ENCODE measurements at regions not wholly inside any gene's neighbourhood (a gene's known extent, or its start where the extent isn't known, plus 50 kb on each side); places are given as distances from the start of the nearest gene placed in this dataset.
"Not testable (repeated sequence)": the region's sequence is repeated elsewhere in the genome, so short reads cannot be mapped to it uniquely, and the experiment has no call there.

- FAIRE-seq, result no peak
Measured at GRCh38 chr4:81621490-81621889, 149.8 kb upstream of the RASGEF1B start.

GRCh38 chr4:81620442-81620841 lies 148.7 kb upstream of the RASGEF1B start:
- no peak for FAIRE-seq

DNA sequence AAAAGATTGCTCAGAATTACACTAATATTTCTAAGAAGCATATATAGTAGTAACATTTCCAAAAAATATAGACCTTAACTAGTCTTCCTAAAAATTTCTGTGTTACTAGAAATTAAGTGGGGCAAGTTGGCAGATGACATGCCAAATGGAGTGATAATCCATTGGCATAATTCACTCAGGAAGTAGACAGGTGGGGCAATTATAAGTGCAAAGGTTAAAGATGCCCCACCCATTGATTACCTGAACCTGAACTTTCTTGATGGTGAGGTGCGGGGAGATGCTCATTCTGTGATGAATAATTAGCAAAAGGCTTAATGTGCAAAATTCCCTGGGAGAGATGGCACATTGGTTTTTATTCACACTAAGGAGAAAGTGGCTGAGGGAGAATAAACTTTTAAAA lies 145.8 kb upstream of the RASGEF1B start:
- no peak for FAIRE-seq

DNA sequence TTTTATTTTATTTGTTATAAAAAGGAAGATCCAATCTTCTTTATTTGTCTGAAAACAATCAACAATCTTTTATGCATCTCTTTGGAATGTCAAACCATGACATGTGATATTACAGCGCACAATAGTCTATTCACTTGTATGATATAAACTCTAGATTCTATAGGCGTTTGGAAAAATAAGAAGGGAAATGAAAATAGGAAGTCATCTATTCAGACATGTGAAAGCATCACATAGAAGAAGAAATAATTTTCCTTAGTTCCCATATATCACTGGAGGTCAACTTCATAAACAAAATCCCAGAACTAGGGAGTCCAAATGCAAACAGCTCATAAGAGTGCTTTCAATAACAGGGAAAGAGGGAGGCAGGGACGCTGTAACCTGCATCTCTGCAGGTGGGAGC lies 139.5 kb upstream of the RASGEF1B start:
- FAIRE-seq, result no peak

DNA sequence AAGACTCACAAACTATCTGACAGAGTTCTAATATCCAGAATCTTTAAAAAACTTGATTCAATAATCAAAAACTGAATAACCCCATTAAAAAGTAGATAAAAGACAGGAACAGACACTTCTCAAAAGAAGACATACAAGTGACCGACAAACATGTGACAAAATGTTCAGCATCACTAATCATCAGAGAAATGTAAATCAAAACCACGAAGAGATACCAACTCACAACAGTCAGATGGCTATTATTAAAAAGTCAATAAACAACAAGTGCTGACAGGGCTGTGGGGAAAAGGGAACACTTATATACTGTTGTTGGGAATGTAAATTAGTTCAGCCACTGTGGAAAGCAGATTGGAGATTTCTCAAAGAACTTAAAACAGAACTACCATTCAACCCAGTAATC lies 138.1 kb upstream of the RASGEF1B start:
- FAIRE-seq, result no peak

DNA sequence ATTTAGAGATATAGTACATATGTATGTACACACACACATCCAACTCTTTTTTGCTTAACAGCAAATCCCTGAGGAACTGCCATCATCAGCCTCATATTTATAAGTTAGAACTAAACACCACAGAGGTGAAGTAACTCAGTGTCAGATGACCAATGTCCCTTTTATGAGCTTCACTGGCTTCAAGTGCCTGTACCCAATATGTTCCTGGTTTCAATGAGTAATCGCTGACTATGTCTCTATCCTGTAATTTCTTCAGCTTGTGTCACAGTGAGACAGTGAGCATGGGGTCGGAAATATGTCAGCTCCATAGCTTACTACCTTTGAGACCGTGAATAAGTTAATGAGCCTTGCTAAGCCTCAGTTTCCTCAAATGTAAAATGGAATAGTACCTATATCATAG lies 136.2 kb upstream of the RASGEF1B start:
- FAIRE-seq, result no peak

GRCh38 chr4:81606801-81607501 lies 135.2 kb upstream of the RASGEF1B start:
- no peak for FAIRE-seq

GRCh38 chr4:81606166-81606565 lies 134.5 kb upstream of the RASGEF1B start:
- FAIRE-seq, result no peak

GRCh38 chr4:81605271-81605670 lies 133.6 kb upstream of the RASGEF1B start:
- FAIRE-seq, result no peak

- FAIRE-seq, result no peak
Measured at GRCh38 chr4:81604683-81605218, 133.0 kb upstream of the RASGEF1B start.

DNA sequence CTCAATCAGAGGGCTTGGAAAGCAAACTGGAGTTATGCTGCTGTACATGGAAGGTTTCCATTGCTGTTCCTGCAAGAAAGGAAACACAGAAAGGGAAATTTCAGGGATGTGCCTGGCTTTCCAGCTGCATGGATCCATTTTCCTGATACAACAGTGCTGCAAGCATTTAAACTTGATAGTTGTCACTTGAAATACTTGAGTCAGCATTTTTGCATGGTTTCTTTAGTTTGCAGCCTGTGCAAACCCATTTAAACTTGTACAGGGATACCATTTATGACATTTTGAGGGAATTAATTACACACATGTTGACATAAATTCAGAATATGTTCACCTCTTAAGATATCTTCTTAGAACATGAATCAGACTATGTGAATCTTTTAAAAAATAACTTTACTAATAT lies 131.1 kb upstream of the RASGEF1B start:
- no peak for FAIRE-seq

GRCh38 chr4:81601358-81601694 lies 129.6 kb upstream of the RASGEF1B start:
- FAIRE-seq, result no peak

- FAIRE-seq, result no peak
Measured at GRCh38 chr4:81600520-81601357, 129.0 kb upstream of the RASGEF1B start.

- FAIRE-seq, result peak; percentile 50
Measured at GRCh38 chr4:81599742-81600380, 128.2 kb upstream of the RASGEF1B start.

GRCh38 chr4:81595798-81596610 lies 124.3 kb upstream of the RASGEF1B start:
- no peak for FAIRE-seq

- FAIRE-seq, result no peak
Measured at GRCh38 chr4:81595287-81595686, 123.6 kb upstream of the RASGEF1B start.

GRCh38 chr4:81594490-81595159 lies 122.9 kb upstream of the RASGEF1B start:
- FAIRE-seq, result no peak

DNA sequence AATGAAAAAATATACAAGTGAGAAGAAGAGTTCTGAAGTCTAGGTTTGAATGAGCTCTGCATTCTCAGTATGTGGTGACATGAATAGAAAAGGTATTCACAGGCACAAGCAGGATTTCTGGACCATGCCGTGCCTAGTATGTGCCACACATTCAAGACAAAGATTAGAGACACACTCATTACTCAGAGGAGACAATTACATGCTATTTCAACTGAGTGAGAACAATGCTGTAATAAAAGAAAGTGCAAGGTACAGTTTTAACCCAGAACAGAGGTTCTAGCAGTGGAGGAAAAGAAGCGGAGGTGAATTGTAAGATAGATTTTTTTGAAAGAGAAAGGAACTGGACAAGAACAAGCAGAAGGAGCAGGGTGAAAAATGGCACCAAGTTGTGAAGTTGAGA lies 121.0 kb upstream of the RASGEF1B start:
- no peak for FAIRE-seq

GRCh38 chr4:81590596-81590995 lies 118.9 kb upstream of the RASGEF1B start:
- FAIRE-seq, result no peak

GRCh38 chr4:81589262-81589661 lies 117.6 kb upstream of the RASGEF1B start:
- FAIRE-seq, result no peak

DNA sequence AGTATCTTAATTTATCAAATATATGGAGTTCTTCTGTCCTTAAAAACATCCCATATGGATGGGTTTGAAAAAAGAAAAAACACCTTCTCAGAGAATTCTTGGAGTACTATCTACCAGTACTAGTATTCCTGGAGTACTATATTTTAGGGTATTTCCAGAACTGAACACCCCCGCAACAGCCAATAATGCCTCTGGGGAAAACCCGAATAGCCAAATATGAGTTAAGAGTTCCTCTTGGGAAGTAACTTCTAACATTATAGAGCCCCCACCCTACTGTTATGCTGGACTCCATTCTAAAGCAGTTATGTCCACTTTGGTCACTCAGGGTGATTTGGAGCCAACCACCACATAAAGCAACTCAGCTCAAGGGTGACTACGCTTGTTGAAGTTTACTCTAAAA lies 115.0 kb upstream of the RASGEF1B start:
- FAIRE-seq, result no peak

- not testable (repeated sequence) for FAIRE-seq
Measured at GRCh38 chr4:81580994-81581374, 109.3 kb upstream of the RASGEF1B start.

Measured in endometrium (tissue), 2 donors.